ENCODE measurements at regions not wholly inside any gene's neighbourhood (a gene's known extent, or its start where the extent isn't known, plus 50 kb on each side); places are given as distances from the start of the nearest gene placed in this dataset.
A peak's percentile ranks its signal among the peaks of the same experiment; 100 is the strongest.

GRCh38 chr10:62550173-62550572 is 176.0 kb downstream of the ZNF365 start:
- ChIA-PET POLR2A (no interaction called here), CTCF (no interaction called here)
- Histone ChIP-seq H3K4me3 (no peak overlapping the region), H3K4me2 (no peak overlapping the region), H3K4me1 (no peaks in the 10 kb centered on the region), H3K9me3 (no peaks in the 10 kb centered on the region), H3K27ac (no peak overlapping the region)
- TF ChIP-seq MAFK (IDR thresholded peaks at IDR 0.05; ENCODE audit: partially characterized antibody) (no peak), ESRRA (IDR thresholded peaks at IDR 0.05; ENCODE audit: borderline replicate concordance, low read length) (no peak), CHD4 (IDR thresholded peaks at IDR 0.05; ENCODE audit: borderline replicate concordance) (no peak), MAX (IDR thresholded peaks at IDR 0.05) (no peak), FOSB (CRISPR knock-in tag; IDR thresholded peaks at IDR 0.05) (no peak), CEBPB (IDR thresholded peaks at IDR 0.05) (no peak), NFE2L2 (conservative IDR thresholded peaks at IDR 0.05; ENCODE audit: low read length) (no peak), JUN (IDR thresholded peaks at IDR 0.05) (no peak)
- DNase-seq (ENCODE audit: low read depth in 1 of 2, low spot score in 1 of 2) (no peak), ATAC-seq (no peak), FAIRE-seq (no peak)
- 36% methylated on average over 1 of the region's 1 CpG for WGBS (ENCODE audit: missing lambda C conversion rate)

- peak in 1 of 2 experiments; percentile 55 for DNase-seq (ENCODE audit: low read depth in 1 of 2, low spot score in 1 of 2)
- no peak for FAIRE-seq
- H3K9me3 ChIP-seq, result no peaks in the 10 kb centered on the region
- no peak overlapping the region for H3K27ac ChIP-seq
- H3K4me1 ChIP-seq, result no peaks in the 10 kb centered on the region
- no peak overlapping the region for H3K4me3 ChIP-seq
- CTCF ChIA-PET, result interaction anchor here (0.6 to 1.9 kb wide), 10 partner anchors 11 to 604 kb away, joined by 3 to 6 read pairs (median 3); no protein-coding TSS in a partner anchor
- POLR2A ChIA-PET, result no interaction called here
- WGBS (ENCODE audit: missing lambda C conversion rate), result 47% methylated on average over 7 of the region's 7 CpGs
- ATAC-seq, result peak; percentile 73 to 84; a peak in 5 of 6 replicates
- H3K4me2 ChIP-seq, result no peak overlapping the region
- TF ChIP-seq SMC3 (IDR thresholded peaks at IDR 0.05) (peak; percentile 51), MAX (IDR thresholded peaks at IDR 0.05) (no peak), TFCP2L1 (CRISPR knock-in tag; IDR thresholded peaks at IDR 0.05) (no peak), RAD21 (conservative IDR thresholded peaks at IDR 0.05 in 1 of 2, IDR thresholded peaks at IDR 0.05 in 1 of 2) (peak; percentile 52 to 60), MAFK (IDR thresholded peaks at IDR 0.05; ENCODE audit: partially characterized antibody) (no peak), CTCF (IDR thresholded peaks at IDR 0.05) (peak; percentile 55), MYC (IDR thresholded peaks at IDR 0.05; ENCODE audit: borderline replicate concordance, low read length) (no peak)
These were observed 180.5 kb downstream of the ZNF365 start for GRCh38 chr10:62554632-62555199.

- no peak for DNase-seq (ENCODE audit: low read depth in 1 of 2, low spot score in 1 of 2)
- WGBS (ENCODE audit: missing lambda C conversion rate), result 79% methylated on average over 5 of the region's 5 CpGs
- TF ChIP-seq HES2 (IDR thresholded peaks at IDR 0.05) (no peak), HMGXB4 (CRISPR knock-in tag; IDR thresholded peaks at IDR 0.05; ENCODE audit: borderline replicate concordance) (no peak), ZFP36 (IDR thresholded peaks at IDR 0.05; ENCODE audit: borderline replicate concordance, partially characterized antibody) (no peak), USF2 (IDR thresholded peaks at IDR 0.05) (no peak), ESRRA (IDR thresholded peaks at IDR 0.05; ENCODE audit: borderline replicate concordance, low read length) (no peak)
- no peak for ATAC-seq
- peaks cover 15% of the 10 kb centered on the region for H3K4me1 ChIP-seq
- H3K4me2 ChIP-seq, result no peak overlapping the region; the same call in 2 of the 3 replicates
- H3K9me3 ChIP-seq, result no peaks in the 10 kb centered on the region
- ChIA-PET POLR2A (no interaction called here), CTCF (no interaction called here)
- no peak overlapping the region for H3K4me3 ChIP-seq
- no peak for FAIRE-seq
- peak overlapping the region in 1 of 2 experiments; percentile 5; a peak in 2 of 6 replicates for H3K27ac ChIP-seq
These were observed 185.5 kb downstream of the ZNF365 start for GRCh38 chr10:62559481-62560200.
